ENCODE measurements at regions not wholly inside any gene's neighbourhood (a gene's known extent, or its start where the extent isn't known, plus 50 kb on each side); places are given as distances from the start of the nearest gene placed in this dataset.

- Mint-ChIP-seq H3K4me3 (ENCODE audit: unreplicated experiment) (no peak overlapping the region), H3K9me3 (ENCODE audit: unreplicated experiment) (no peaks in the 10 kb centered on the region), H3K27ac (ENCODE audit: unreplicated experiment) (no peak overlapping the region)
Measured at GRCh38 chr15:47384776-47385175, 332.5 kb upstream of the SEMA6D start.

GRCh38 chr15:47386459-47386858 lies 330.8 kb upstream of the SEMA6D start:
- Mint-ChIP-seq H3K9me3 (ENCODE audit: unreplicated experiment) (no peaks in the 10 kb centered on the region), H3K4me3 (ENCODE audit: unreplicated experiment) (no peak overlapping the region), H3K4me1 (ENCODE audit: unreplicated experiment) (peaks cover 10% of the 10 kb centered on the region), H3K27ac (ENCODE audit: unreplicated experiment) (no peak overlapping the region), H3K27me3 (ENCODE audit: unreplicated experiment) (no peaks in the 10 kb centered on the region), H3K36me3 (ENCODE audit: low read depth, unreplicated experiment) (no peaks in the 10 kb centered on the region)
- TF ChIP-seq CTCF (IDR thresholded peaks at IDR 0.05; ENCODE audit: unreplicated experiment), result no peak
- DNase-seq (ENCODE audit: low spot score), result no peak

More at GRCh38 chr15:47384776-47385175, 332.5 kb upstream of the SEMA6D start:
- H3K36me3 Mint-ChIP-seq (ENCODE audit: low read depth, unreplicated experiment), result no peaks in the 10 kb centered on the region
- H3K4me1 Mint-ChIP-seq (ENCODE audit: unreplicated experiment), result peaks cover 10% of the 10 kb centered on the region
- no peaks in the 10 kb centered on the region for H3K27me3 Mint-ChIP-seq (ENCODE audit: unreplicated experiment)
- no peak for DNase-seq (ENCODE audit: low spot score)
- TF ChIP-seq CTCF (IDR thresholded peaks at IDR 0.05; ENCODE audit: unreplicated experiment), result no peak

GRCh38 chr15:47388299-47388698 lies 329.0 kb upstream of the SEMA6D start:
- no peaks in the 10 kb centered on the region for H3K9me3 Mint-ChIP-seq (ENCODE audit: unreplicated experiment)
- H3K27me3 Mint-ChIP-seq (ENCODE audit: unreplicated experiment), result no peaks in the 10 kb centered on the region
- peaks cover 10% of the 10 kb centered on the region for H3K4me1 Mint-ChIP-seq (ENCODE audit: unreplicated experiment)
- no peak for TF ChIP-seq CTCF (IDR thresholded peaks at IDR 0.05; ENCODE audit: unreplicated experiment)
- H3K36me3 Mint-ChIP-seq (ENCODE audit: low read depth, unreplicated experiment), result no peaks in the 10 kb centered on the region
- no peak overlapping the region for H3K4me3 Mint-ChIP-seq (ENCODE audit: unreplicated experiment)
- no peak overlapping the region for H3K27ac Mint-ChIP-seq (ENCODE audit: unreplicated experiment)
- no peak for DNase-seq (ENCODE audit: low spot score)

- no peaks in the 10 kb centered on the region for H3K36me3 Mint-ChIP-seq (ENCODE audit: low read depth, unreplicated experiment)
- H3K27me3 Mint-ChIP-seq (ENCODE audit: unreplicated experiment), result no peaks in the 10 kb centered on the region
- no peak for DNase-seq (ENCODE audit: low spot score)
- peaks cover 3% of the 10 kb centered on the region for H3K4me1 Mint-ChIP-seq (ENCODE audit: unreplicated experiment)
- H3K4me3 Mint-ChIP-seq (ENCODE audit: unreplicated experiment), result no peak overlapping the region
- H3K9me3 Mint-ChIP-seq (ENCODE audit: unreplicated experiment), result no peaks in the 10 kb centered on the region
- no peak for TF ChIP-seq CTCF (IDR thresholded peaks at IDR 0.05; ENCODE audit: unreplicated experiment)
- no peak overlapping the region for H3K27ac Mint-ChIP-seq (ENCODE audit: unreplicated experiment)
Measured at GRCh38 chr15:47390208-47390765, 327.0 kb upstream of the SEMA6D start.

- no peaks in the 10 kb centered on the region for H3K36me3 Mint-ChIP-seq (ENCODE audit: low read depth, unreplicated experiment)
- peaks cover 4% of the 10 kb centered on the region for H3K4me1 Mint-ChIP-seq (ENCODE audit: unreplicated experiment)
- no peak overlapping the region for H3K27ac Mint-ChIP-seq (ENCODE audit: unreplicated experiment)
- no peak for DNase-seq (ENCODE audit: low spot score)
- TF ChIP-seq CTCF (IDR thresholded peaks at IDR 0.05; ENCODE audit: unreplicated experiment), result no peak
- no peaks in the 10 kb centered on the region for H3K9me3 Mint-ChIP-seq (ENCODE audit: unreplicated experiment)
- peaks cover 3% of the 10 kb centered on the region for H3K27me3 Mint-ChIP-seq (ENCODE audit: unreplicated experiment)
- no peak overlapping the region for H3K4me3 Mint-ChIP-seq (ENCODE audit: unreplicated experiment)
Measured at GRCh38 chr15:47394286-47394809, 323.0 kb upstream of the SEMA6D start.

Measured in endothelial cell (in vitro differentiated cells).